ENCODE measurements at regions not wholly inside any gene's neighbourhood (a gene's known extent, or its start where the extent isn't known, plus 50 kb on each side); places are given as distances from the start of the nearest gene placed in this dataset.

DNA sequence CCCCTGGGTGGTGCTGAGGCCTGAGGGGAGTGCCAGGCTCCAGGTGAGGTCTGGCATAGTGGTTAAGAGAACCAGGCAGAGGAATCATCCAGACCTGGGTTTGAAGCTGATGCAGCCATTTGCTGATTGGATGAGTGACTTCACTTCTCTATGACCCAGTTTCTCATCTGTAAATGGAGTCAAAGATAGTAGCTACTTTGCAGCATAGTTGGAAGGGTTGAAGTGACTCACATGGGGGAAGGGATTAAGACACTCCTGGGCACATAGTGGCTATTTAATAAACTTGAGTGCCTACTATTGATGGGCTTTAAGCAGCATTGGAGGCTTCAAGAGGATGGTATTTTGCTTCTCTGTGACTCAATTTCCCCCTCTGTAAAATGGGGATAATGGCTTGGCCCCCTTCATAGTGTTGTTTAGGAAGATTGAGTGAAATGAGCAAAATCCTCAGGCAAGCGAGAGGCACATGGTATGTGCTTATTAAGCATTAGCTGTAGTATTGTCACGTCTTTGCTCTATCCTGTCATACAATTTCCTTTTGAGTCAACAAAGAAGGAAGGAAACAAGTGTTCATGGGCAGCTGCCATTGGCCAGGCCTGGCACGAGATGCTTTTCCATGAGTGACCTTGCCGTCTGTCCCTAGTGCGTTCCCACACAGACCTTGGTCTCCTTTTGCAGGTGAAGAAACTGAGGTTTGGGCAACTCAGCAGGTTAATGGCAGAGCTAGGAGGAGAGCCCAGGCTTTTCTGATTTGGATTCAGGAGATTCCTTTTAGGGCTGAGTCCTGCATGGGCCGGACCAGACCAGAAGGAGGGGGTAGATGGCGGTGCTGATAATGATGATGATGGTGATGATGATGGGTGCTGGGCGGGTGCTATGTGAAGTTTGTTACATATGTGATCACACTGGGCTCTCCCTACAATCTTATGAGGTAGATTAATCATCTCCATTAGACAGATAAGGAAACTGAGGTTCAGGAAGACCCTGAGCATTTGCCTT, 131.1 kb upstream of the WNT4 start:
- no peaks in the 10 kb centered on the region for H3K9me3 ChIP-seq (ENCODE audit: control insufficient read depth, insufficient read depth, low read length)
- H3K9ac ChIP-seq (ENCODE audit: low read depth, low read length) = no peak overlapping the region
- no peaks in the 10 kb centered on the region for H3K36me3 ChIP-seq (ENCODE audit: insufficient read depth, low read length)
- H3K4me1 ChIP-seq (ENCODE audit: insufficient read depth, low read length) = no peaks in the 10 kb centered on the region; the same call in 1 of the 2 replicates

GRCh38 chr1:22275167-22275566, 132.3 kb upstream of the WNT4 start:
- H3K9ac ChIP-seq (ENCODE audit: low read depth, low read length) = no peak overlapping the region
- H3K36me3 ChIP-seq (ENCODE audit: insufficient read depth, low read length) = no peaks in the 10 kb centered on the region
- H3K4me1 ChIP-seq (ENCODE audit: insufficient read depth, low read length) = no peaks in the 10 kb centered on the region; the same call in 1 of the 2 replicates
- H3K9me3 ChIP-seq (ENCODE audit: control insufficient read depth, insufficient read depth, low read length) = no peaks in the 10 kb centered on the region

GRCh38 chr1:22275626-22276395, 132.9 kb upstream of the WNT4 start:
- Histone ChIP-seq H3K9ac (ENCODE audit: low read depth, low read length) (no peak overlapping the region), H3K9me3 (ENCODE audit: control insufficient read depth, insufficient read depth, low read length) (no peaks in the 10 kb centered on the region), H3K4me1 (ENCODE audit: insufficient read depth, low read length) (no peaks in the 10 kb centered on the region; the same call in 1 of the 2 replicates), H3K36me3 (ENCODE audit: insufficient read depth, low read length) (no peaks in the 10 kb centered on the region)

- no peaks in the 10 kb centered on the region for H3K36me3 ChIP-seq (ENCODE audit: insufficient read depth, low read length)
- H3K9me3 ChIP-seq (ENCODE audit: control insufficient read depth, insufficient read depth, low read length) = no peaks in the 10 kb centered on the region
- no peak overlapping the region for H3K9ac ChIP-seq (ENCODE audit: low read depth, low read length)
- no peaks in the 10 kb centered on the region; the same call in 1 of the 2 replicates for H3K4me1 ChIP-seq (ENCODE audit: insufficient read depth, low read length)
Observed at GRCh38 chr1:22276396-22276748, 133.5 kb upstream of the WNT4 start.

DNA sequence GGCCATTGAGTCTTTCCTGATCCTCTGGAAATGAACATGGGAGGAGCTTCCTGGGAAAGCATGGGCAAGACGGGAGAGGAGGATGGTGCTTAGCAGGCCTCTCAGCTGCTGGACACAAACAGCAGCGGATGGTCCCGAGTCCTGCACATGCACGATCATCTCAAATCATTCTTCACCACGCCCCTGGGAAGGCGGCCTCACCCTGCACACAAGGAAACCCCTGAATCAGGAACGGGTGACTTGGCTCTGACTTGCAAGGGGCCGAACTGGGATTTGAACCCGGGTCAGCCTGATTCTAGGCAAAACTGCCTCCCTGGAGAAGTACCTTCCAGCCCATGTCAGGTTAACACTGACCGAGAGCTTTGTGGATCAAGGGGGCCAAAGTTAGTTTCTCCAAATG, 134.8 kb upstream of the WNT4 start:
- no peaks in the 10 kb centered on the region for H3K36me3 ChIP-seq (ENCODE audit: insufficient read depth, low read length)
- no peak overlapping the region for H3K9ac ChIP-seq (ENCODE audit: low read depth, low read length)
- H3K9me3 ChIP-seq (ENCODE audit: control insufficient read depth, insufficient read depth, low read length) = no peaks in the 10 kb centered on the region
- H3K4me1 ChIP-seq (ENCODE audit: insufficient read depth, low read length) = no peaks in the 10 kb centered on the region

DNA sequence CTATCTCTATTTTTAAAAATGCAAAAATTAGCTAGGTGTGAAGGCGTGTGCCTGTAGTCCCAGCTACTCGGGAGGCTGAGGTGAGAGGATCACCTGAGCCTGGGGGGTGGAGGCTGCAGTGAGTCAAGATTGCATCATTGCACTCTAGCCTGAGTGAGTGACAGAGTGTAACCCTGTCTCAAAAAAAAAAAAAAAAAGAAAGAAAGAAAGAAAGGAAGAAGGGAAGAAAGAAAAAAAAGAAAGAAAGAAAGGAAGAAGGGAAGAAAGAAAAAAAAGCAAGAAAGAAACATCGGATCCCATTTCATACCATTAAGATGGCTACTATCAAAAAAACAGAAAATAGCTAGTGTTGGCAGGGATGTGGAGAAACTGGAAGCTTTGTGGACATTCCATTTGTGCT, 136.8 kb upstream of the WNT4 start:
- Histone ChIP-seq H3K4me1 (ENCODE audit: insufficient read depth, low read length) (no peaks in the 10 kb centered on the region), H3K36me3 (ENCODE audit: insufficient read depth, low read length) (no peaks in the 10 kb centered on the region), H3K9ac (ENCODE audit: low read depth, low read length) (no peak overlapping the region), H3K9me3 (ENCODE audit: control insufficient read depth, insufficient read depth, low read length) (no peaks in the 10 kb centered on the region)

GRCh38 chr1:22280526-22280925, 137.6 kb upstream of the WNT4 start:
- no peak overlapping the region for H3K9ac ChIP-seq (ENCODE audit: low read depth, low read length)
- H3K36me3 ChIP-seq (ENCODE audit: insufficient read depth, low read length) = no peaks in the 10 kb centered on the region
- no peaks in the 10 kb centered on the region for H3K4me1 ChIP-seq (ENCODE audit: insufficient read depth, low read length)
- H3K9me3 ChIP-seq (ENCODE audit: control insufficient read depth, insufficient read depth, low read length) = no peaks in the 10 kb centered on the region

GRCh38 chr1:22281521-22282363, 138.8 kb upstream of the WNT4 start:
- H3K9me3 ChIP-seq (ENCODE audit: control insufficient read depth, insufficient read depth, low read length) = no peaks in the 10 kb centered on the region
- H3K9ac ChIP-seq (ENCODE audit: low read depth, low read length) = no peak overlapping the region
- H3K4me1 ChIP-seq (ENCODE audit: insufficient read depth, low read length) = no peaks in the 10 kb centered on the region
- H3K36me3 ChIP-seq (ENCODE audit: insufficient read depth, low read length) = no peaks in the 10 kb centered on the region

- Histone ChIP-seq H3K36me3 (ENCODE audit: insufficient read depth, low read length) (no peaks in the 10 kb centered on the region), H3K9ac (ENCODE audit: low read depth, low read length) (no peak overlapping the region), H3K9me3 (ENCODE audit: control insufficient read depth, insufficient read depth, low read length) (no peaks in the 10 kb centered on the region), H3K4me1 (ENCODE audit: insufficient read depth, low read length) (no peaks in the 10 kb centered on the region)
Observed at GRCh38 chr1:22282364-22282995, 139.6 kb upstream of the WNT4 start.

DNA sequence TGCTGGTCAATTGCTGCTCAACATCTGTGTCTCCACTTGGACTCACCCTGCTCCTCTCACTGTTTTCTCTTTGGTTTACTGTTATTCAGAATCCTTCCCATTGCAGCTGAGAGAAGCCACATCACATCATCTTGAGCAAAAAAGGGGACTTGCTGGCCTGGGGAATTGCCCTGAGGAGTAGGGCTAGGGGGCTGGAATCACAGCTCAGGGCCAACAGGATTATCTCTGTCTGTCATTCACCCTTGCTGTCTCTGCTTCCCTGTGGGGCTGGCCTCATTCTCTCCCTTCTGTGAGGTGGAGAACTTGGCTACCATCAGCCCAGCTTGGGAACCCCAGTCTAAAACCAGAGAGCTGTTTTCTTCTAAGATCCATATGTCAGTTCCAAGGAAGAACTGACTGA, 140.7 kb upstream of the WNT4 start:
- no peaks in the 10 kb centered on the region for H3K9me3 ChIP-seq (ENCODE audit: control insufficient read depth, insufficient read depth, low read length)
- no peak overlapping the region for H3K9ac ChIP-seq (ENCODE audit: low read depth, low read length)
- H3K36me3 ChIP-seq (ENCODE audit: insufficient read depth, low read length) = no peaks in the 10 kb centered on the region
- peaks cover 4% of the 10 kb centered on the region; the same call in 1 of the 2 replicates for H3K4me1 ChIP-seq (ENCODE audit: insufficient read depth, low read length)

- Histone ChIP-seq H3K36me3 (ENCODE audit: insufficient read depth, low read length) (no peaks in the 10 kb centered on the region), H3K9ac (ENCODE audit: low read depth, low read length) (no peak overlapping the region), H3K4me1 (ENCODE audit: insufficient read depth, low read length) (peaks cover 5% of the 10 kb centered on the region; the same call in 1 of the 2 replicates), H3K9me3 (ENCODE audit: control insufficient read depth, insufficient read depth, low read length) (no peaks in the 10 kb centered on the region)
Observed at GRCh38 chr1:22284236-22284635, 141.3 kb upstream of the WNT4 start.

DNA sequence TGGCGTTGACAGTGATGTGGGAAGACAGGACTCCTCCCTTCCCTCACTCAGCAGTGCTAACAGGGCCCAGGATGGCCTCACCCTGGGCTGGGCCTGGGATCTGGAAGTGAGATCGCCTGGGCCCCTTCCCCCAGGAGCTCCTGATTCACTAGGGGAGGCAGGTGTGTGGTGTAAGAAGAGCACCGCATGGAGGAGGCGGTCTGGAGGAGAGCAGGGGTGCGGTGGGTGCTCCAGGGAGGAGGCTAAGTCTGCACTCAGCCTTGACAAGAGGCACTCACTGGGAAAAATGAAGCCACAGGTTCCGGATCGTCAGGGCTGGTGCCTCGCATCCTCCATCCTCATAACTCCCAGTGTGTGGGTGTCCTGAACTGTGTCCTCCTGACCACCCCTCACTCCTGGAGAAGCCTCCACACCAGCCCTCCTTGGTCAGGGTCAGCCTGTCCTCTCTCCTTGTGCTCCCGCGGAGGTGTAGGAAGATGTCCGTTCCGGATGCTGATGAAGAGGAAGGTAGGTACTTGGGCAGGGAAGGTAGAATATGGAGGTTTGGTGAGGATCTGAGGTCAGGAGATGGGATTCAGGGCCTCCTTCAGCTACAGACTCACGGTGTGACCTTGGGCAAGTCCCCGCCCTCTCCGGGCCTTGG, 142.1 kb upstream of the WNT4 start:
- Histone ChIP-seq H3K9ac (ENCODE audit: low read depth, low read length) (no peak overlapping the region), H3K9me3 (ENCODE audit: control insufficient read depth, insufficient read depth, low read length) (no peaks in the 10 kb centered on the region), H3K36me3 (ENCODE audit: insufficient read depth, low read length) (no peaks in the 10 kb centered on the region), H3K4me1 (ENCODE audit: insufficient read depth, low read length) (peaks cover 5% of the 10 kb centered on the region; the same call in 1 of the 2 replicates)

DNA sequence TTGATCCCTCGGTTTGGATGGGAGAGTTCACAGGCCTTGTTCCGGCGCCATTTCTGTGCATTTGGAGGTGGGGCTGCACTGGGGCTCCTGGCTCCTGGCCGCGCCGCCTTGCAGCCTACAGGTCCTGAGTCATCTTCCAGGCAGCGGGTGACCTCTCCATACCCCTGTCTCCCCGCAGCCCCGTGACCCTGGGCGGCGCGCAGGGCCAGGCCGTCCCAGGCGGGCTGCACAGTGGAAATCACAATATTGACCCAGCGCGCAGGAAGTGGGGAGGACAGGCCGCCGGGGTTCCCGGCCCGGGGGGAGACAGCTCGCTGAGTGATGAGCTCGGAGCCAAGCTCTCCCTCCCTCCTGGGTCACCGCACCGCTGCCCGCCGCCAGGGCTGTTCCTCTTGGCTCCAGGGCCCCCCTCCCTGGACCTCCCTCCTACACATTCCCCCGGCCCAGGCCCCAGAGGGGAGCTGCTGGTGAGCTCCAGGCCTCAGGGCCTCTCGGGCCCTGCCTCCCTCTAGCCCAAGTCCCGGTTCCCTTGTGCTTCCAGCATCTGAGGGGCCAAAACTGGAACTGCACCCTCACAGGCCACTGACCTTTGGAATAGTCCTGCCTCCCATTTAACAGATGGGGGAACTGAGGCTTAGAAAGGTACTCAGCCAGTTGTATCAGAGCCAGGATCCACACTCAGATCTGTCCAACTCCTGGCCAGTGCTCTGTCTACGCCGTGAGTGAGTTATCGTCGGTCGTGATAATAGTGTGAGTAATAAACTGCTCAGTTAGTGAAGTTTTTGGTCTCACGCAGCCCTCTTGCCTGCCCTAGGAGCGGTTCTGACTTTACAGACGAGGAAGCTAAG, 142.9 kb upstream of the WNT4 start:
- H3K4me1 ChIP-seq (ENCODE audit: insufficient read depth, low read length) = peaks cover 5% of the 10 kb centered on the region; the same call in 1 of the 2 replicates
- no peaks in the 10 kb centered on the region for H3K9me3 ChIP-seq (ENCODE audit: control insufficient read depth, insufficient read depth, low read length)
- no peaks in the 10 kb centered on the region for H3K36me3 ChIP-seq (ENCODE audit: insufficient read depth, low read length)
- H3K9ac ChIP-seq (ENCODE audit: low read depth, low read length) = no peak overlapping the region

Measured in ES-I3 (cell line).